Testis (tissue), 2 donors: ENCODE measurements at regions not wholly inside any gene's neighbourhood (a gene's known extent, or its start where the extent isn't known, plus 50 kb on each side); places are given as distances from the start of the nearest gene placed in this dataset.

Source experiments
- DNase-seq: peaks from one replicate; pipeline ENCODE4 v3.0.0-alpha.2; 2019
- H3K27ac ChIP-seq, 2 donors: fragments of 200-600 bp; sonication (generic); one replicate each; pipeline ENCODE4 v1.5.1; 2019
- H3K27me3 ChIP-seq: fragments of 200-600 bp; sonication (generic); one replicate; pipeline ENCODE4 v1.5.1; 2019
- H3K36me3 ChIP-seq: fragments of 200-600 bp; sonication (generic); one replicate; pipeline ENCODE4 v1.5.1; 2017; ENCODE audit warnings: low read depth; ENCODE audit errors: missing control alignments
- H3K4me1 ChIP-seq: fragments of 200-600 bp; sonication (generic); one replicate; pipeline ENCODE4 v1.5.1; 2019
- H3K4me3 ChIP-seq, 2 donors: fragments of 200-600 bp; sonication (generic); one replicate each; pipeline ENCODE4 v1.5.1; 2017 to 2019
- H3K9me3 ChIP-seq: fragments of 200-600 bp; sonication (generic); one replicate; pipeline ENCODE4 v1.5.1; 2017
- POLR2A ChIP-seq: fragments of 450-650 bp; IDR thresholded peaks from one replicate; pipeline ENCODE4 v1.6.1; 2017; ENCODE audit warnings: antibody characterized with exemption, mild to moderate bottlenecking, moderate library complexity
- WGBS, 2 donors: methylation state at CpG; one replicate each; pipeline ENCODE4 v1.1.5; 2018; 5-methylcytosine and 5-hydroxymethylcytosine counted together
- intact Hi-C: fragments of 100-400 bp; cut with DNase I; formaldehyde crosslinking; loops from one replicate; pipeline ENCODE4 v1.15.1; 2023; ENCODE audit warnings: low total_unique reads
- TF ChIP-seq, protein P1 (sequence below), 3 experiments: fragments of 450-650 bp in 2 of 3; fragments of 200-600 bp in 1 of 3; sonication (generic) in 1 of 3; IDR thresholded peaks; one replicate each; pipeline ENCODE4 v1.5.1; 2016 to 2019; ENCODE audit warnings: antibody characterized with exemption in 3 of 3, mild to moderate bottlenecking in 2 of 3, moderate library complexity in 1 of 3

DNA sequence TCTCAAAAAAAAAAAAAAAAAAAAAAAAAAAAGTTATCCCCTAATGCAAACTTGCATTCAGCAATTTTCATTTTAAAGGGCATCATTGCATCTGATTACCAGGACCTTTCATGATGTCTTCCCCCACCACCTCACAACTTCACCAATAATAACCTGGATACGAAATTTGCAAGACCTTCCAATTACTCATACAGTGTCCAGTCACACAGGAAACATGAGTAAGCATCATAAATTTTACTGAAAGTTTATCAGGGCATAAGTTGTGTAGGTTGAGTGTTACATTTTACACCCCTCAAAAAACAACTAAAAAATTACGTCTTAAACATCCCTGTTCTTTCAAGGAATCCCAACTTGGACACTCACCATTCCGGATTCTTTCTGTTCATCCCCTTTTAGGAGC lies 79.1 kb upstream of the ANKEF1 start:
- intact Hi-C loops = no loop called here
- Histone ChIP-seq H3K27ac (no peak overlapping the region), H3K27me3 (no peaks in the 10 kb centered on the region), H3K4me1 (no peaks in the 10 kb centered on the region), H3K36me3 (no peaks in the 10 kb centered on the region), H3K4me3 (no peak overlapping the region), H3K9me3 (no peaks in the 10 kb centered on the region)
- 51 to 61% methylated on average over 3 of the region's 3 CpGs for WGBS, 2 donors
- DNase-seq = no peak
- no peak for TF ChIP-seq POLR2A
- TF ChIP-seq, protein P1, sequence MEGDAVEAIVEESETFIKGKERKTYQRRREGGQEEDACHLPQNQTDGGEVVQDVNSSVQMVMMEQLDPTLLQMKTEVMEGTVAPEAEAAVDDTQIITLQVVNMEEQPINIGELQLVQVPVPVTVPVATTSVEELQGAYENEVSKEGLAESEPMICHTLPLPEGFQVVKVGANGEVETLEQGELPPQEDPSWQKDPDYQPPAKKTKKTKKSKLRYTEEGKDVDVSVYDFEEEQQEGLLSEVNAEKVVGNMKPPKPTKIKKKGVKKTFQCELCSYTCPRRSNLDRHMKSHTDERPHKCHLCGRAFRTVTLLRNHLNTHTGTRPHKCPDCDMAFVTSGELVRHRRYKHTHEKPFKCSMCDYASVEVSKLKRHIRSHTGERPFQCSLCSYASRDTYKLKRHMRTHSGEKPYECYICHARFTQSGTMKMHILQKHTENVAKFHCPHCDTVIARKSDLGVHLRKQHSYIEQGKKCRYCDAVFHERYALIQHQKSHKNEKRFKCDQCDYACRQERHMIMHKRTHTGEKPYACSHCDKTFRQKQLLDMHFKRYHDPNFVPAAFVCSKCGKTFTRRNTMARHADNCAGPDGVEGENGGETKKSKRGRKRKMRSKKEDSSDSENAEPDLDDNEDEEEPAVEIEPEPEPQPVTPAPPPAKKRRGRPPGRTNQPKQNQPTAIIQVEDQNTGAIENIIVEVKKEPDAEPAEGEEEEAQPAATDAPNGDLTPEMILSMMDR (IDR thresholded peaks at IDR 0.05) = no peak

DNA sequence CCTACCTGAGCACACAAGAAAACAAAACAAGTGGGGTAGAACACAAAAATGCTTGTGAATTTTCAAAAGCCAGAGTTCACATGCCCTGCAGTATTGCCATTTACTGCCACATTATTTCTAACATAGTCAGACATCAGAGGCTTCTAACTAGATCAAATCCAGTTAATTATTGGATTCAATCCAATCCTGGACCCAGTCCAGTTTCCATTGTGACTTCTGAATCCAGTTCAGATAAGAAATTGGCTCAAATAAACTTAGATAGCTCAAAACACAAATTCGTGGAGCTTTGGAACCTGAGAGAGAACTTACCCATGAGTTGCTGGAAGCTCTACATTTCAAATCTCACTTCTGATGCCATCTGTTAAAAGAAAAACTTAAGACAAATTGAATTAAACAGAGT lies 85.2 kb upstream of the ANKEF1 start:
- TF ChIP-seq, protein P1 (IDR thresholded peaks at IDR 0.05) = no peak
- TF ChIP-seq POLR2A = no peak
- 12 to 24% methylated on average over 1 of the region's 1 CpG for WGBS, 2 donors
- Histone ChIP-seq H3K9me3 (no peaks in the 10 kb centered on the region), H3K4me3 (no peak overlapping the region), H3K36me3 (no peaks in the 10 kb centered on the region), H3K27me3 (no peaks in the 10 kb centered on the region), H3K4me1 (no peaks in the 10 kb centered on the region), H3K27ac (no peak overlapping the region)
- intact Hi-C loops = no loop called here
- no peak for DNase-seq

DNA sequence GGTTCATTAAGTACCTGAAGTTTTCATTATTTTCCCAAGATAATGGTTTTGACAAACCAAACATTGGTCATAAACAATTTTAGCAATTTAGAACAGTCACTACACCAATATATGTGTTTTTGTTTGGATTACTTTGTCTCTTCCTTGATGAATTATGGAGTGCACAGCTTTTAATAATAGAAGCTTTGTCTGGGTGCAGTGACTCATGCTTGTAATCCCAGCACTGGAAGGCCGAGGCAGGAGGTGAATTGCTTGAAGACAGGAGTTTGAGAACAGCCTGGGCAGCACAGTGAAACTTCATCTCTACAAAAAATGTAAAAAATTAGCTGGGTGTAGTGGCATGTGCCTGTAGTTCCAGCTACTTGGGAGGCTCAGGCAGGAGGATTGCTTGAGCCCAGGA lies 89.4 kb upstream of the ANKEF1 start:
- H3K27ac ChIP-seq = no peak overlapping the region
- no peaks in the 10 kb centered on the region for H3K9me3 ChIP-seq
- DNase-seq = no peak
- H3K27me3 ChIP-seq = no peaks in the 10 kb centered on the region
- 54 to 56% methylated on average over 1 of the region's 1 CpG for WGBS, 2 donors
- no peak for TF ChIP-seq POLR2A
- TF ChIP-seq, protein P1 (IDR thresholded peaks at IDR 0.05) = no peak
- H3K4me3 ChIP-seq = no peak overlapping the region
- intact Hi-C loops = no loop called here
- no peaks in the 10 kb centered on the region for H3K36me3 ChIP-seq
- H3K4me1 ChIP-seq = no peaks in the 10 kb centered on the region

DNA sequence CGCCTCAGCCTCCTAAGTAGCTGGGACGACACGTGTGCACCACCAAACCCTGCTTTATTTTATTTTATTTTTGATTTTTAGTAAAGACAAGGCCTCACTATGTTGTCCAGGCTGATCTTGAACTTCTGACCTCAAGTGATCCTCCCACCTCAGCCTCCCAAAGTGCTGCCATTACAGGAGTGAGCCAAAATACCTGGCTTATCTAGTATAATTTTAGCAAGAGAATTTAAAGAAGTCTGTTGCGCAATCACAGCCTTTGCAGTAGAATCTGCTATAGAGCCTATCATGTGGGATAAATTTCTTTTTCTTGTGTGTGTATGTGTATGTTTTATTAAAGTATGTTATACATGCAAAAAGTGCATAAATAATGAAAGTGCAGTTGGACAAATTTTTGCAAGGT lies 92.1 kb upstream of the ANKEF1 start:
- no peaks in the 10 kb centered on the region for H3K9me3 ChIP-seq
- WGBS, 2 donors = 76 to 77% methylated on average over 4 of the region's 4 CpGs
- H3K4me3 ChIP-seq = no peak overlapping the region
- no peaks in the 10 kb centered on the region for H3K4me1 ChIP-seq
- intact Hi-C loops = no loop called here
- DNase-seq = no peak
- no peak overlapping the region for H3K27ac ChIP-seq
- no peaks in the 10 kb centered on the region for H3K36me3 ChIP-seq
- H3K27me3 ChIP-seq = no peaks in the 10 kb centered on the region
- no peak for TF ChIP-seq POLR2A
- TF ChIP-seq, protein P1 (IDR thresholded peaks at IDR 0.05) = no peak

DNA sequence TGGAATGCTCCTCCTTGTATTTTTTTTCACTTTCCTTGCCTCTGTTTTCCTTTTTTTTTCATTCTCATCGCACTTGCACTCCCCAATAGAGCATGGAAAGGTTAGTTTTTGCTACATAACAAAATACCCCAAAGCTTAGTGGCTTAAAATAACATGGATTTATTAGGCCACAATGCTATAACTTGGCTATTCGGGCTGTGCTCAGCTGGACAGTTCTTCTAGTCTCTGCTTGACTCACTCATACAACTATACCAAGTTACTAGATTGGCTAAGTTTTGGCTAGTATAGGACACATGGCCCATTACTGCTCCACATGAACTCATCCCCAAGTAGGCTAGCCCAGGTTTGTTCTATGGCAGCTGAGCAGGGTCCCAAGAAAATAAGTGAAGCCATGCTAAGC lies 94.5 kb upstream of the ANKEF1 start:
- no peaks in the 10 kb centered on the region for H3K4me1 ChIP-seq
- DNase-seq = no peak
- WGBS, 2 donors = 83 to 91% methylated on average over 2 of the region's 2 CpGs
- intact Hi-C loops = no loop called here
- H3K9me3 ChIP-seq = no peaks in the 10 kb centered on the region
- no peaks in the 10 kb centered on the region for H3K36me3 ChIP-seq
- no peak overlapping the region for H3K4me3 ChIP-seq
- TF ChIP-seq, protein P1 (IDR thresholded peaks at IDR 0.05) = no peak
- TF ChIP-seq POLR2A = no peak
- no peak overlapping the region for H3K27ac ChIP-seq
- no peaks in the 10 kb centered on the region for H3K27me3 ChIP-seq
